NCI-H526 (cell line): ENCODE measurements at regions not wholly inside any gene's neighbourhood (a gene's known extent, or its start where the extent isn't known, plus 50 kb on each side); places are given as distances from the start of the nearest gene placed in this dataset.
"Not testable (repeated sequence)": the region's sequence is repeated elsewhere in the genome, so short reads cannot be mapped to it uniquely, and the experiment has no call there.

Experiments
- DNase-seq, 2 experiments: peaks; one replicate each; lab custom pipeline; 2025; lab: John Stamatoyannopoulos, UW

DNA sequence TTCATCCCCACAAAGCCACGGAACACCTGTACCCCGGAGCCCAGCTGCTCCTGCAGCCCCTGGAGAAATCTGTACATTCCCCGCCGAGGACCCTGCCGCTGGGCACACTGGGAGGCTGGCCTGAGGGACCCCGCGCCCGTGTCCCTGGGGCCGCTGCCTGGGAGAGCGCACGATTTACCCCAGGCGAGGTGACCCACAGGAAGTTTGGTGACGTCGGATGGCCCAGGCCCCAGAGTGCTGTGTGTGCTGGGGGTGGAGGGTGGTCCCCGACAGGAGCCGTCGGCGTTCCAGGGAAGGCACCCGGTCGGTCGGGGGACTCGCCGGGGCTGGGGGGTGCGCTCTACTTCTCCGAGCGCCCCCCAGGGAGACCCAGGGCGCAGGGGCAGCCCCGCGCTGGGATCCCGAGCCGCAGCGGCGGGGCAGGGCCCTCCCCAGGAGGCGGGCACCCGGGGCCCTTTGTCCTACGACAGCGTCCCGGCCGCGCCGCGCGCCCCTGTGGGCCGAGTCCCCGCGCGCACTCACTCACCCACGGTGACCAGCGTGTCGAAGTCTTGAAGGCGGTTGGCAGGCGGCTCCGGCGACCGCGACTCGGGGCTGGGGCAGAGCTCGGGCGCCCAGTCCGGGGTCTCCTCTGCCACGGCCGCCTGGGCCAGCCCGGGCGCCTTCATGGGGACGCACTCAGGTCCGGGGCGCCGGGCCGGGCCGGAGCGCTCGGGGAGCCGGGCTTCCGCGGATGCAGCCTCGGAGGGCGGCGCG, 206.4 kb upstream of the PRKX start:
- DNase-seq, result not testable (repeated sequence)

DNA sequence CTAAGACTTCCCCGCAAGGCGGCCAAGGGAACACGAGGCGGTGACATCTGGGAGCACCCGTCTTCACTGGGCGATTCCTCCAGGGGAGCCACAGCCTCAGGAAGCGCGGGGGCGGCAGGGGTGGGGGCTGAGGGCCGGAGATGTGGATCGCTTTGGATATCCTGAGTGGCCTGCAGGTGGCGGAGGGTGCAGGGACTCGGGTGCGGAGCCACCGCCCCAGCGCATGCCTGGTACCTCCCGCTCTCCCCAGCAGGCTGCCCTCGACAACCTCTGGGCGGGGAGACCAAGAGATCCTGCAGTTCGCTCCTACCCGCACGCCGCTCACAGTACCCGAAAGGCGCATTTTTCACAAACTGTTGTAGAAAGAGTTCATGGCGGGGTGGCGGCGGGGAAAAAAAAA, 201.4 kb upstream of the PRKX start:
- DNase-seq, result not testable (repeated sequence)

DNA sequence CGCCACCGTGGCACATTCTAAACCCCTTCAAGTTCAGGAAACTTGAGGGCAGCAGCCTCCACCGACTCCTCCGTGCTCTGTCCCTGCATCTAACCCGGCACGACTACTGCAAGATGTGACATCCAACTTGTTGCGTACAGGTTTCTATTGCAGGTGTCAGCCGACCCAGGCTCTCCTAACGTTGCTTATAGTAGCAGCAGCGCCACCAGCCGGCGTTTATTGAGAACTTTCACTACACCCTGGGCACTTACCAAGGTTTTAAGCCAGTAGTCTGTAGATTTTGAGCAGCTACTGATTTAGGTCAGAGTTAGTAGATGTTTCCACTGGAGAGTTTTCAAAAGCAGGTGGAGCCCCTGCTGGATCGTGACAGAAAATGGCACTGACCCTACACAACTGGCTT, 200.6 kb upstream of the PRKX start:
- not testable (repeated sequence) for DNase-seq

DNA sequence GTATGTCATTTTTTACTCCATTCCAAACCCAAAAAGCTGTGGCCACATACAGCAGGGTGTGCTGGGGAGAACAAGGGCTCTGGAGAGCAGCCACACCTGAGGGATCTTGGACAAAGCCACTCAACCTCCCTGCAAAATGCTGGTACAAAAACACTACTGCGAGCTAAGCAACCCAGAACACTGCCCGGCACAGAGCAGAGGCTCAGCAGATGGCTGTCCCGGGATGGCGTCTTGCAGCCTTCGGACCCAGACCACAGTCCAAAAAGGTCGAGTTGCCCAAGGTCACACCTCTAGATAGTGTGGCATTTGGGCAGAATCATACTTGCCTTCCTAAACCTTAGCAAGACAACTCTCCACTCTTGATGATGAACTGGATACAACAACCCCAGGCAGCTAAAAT, 197.6 kb upstream of the PRKX start:
- DNase-seq, result not testable (repeated sequence)

GRCh38 chrX:3910611-3911010, 197.2 kb upstream of the PRKX start:
- DNase-seq, result not testable (repeated sequence)

DNA sequence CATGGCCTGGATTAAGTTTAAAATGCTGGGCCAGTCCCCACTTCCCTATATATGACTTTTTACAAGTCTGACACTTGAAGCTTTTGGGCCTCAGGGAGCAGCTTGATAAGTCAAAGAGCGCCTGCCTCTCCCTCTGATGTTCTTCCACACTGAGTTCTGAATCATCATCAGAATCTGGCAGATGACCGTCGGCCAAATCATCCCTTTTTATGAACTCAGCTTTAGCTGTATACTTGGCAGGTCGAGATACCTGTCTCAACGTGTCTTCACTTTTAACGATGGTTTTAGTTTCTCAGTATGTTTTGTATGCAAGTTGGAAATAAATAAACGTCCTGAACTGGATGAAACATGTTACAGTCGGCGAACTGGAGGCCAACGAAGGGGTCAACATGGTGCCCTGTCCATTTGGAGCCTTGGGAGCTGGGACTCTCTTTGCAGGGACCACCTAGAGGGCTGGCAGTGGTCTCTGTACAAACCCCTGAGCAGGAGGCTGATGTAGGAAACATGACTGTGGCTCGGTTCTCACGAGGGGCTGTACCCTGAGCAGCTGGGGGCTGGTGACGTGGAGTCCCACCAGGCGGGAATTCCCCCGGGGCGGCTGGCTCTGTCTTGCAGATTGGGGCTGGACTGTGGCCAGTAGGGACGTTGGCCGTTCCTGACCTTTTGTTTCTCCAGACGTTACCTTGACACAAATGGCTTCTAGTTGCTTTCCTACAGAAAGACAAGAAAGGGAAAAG, 192.2 kb upstream of the PRKX start:
- DNase-seq, result not testable (repeated sequence)

GRCh38 chrX:3902222-3902621, 188.8 kb upstream of the PRKX start:
- not testable (repeated sequence) for DNase-seq

DNA sequence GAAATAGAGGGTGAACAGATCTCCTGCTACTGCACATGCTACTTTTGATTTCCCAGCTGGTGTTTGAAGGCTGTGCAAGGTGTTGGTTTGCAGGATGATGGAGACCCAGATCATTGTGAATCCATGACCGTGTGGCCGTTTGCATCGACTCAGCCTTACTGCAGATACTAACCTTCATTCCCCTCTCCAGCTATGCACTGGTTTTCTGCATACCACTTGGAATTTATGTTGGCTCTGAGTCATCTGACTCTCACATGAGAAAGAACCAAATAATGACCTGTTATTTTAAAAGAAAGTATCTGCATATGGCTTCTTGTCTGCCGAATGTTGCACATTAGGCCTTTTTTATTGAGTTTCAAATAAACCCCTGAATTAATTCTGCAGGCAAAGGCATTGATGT, 183.3 kb upstream of the PRKX start:
- DNase-seq, result not testable (repeated sequence)

GRCh38 chrX:3882553-3882920, 169.1 kb upstream of the PRKX start:
- not testable (repeated sequence) for DNase-seq

DNA sequence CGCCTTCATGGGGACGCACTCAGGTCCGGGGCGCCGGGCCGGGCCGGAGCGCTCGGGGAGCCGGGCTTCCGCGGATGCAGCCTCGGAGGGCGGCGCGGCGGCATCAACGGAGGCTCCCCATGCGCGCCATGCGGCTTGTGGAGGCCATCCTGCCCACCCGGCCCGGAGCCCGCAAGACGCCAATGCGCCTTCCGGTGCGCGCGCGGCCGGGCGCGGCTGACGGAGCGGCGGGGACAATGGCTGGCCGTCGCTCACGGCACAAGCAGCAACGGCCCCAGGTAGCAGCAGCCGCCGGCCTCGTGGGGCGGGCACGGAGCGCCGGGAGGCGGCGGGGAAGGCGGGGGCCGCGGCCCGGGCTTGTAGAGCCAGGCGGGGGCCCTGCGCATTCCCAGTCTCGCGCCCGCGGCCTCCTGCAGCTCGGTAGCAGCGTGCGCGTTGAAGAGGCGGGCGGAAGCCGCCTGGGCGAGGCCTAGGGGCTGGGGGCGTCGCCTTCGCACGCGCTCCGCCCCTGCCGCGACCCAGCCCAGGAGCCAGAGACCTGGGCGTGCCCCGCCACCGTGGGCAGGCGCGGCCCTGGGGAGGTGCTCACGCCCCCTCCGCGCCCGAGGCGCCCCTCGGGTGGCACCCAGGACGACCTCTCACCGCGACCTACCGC, 168.6 kb upstream of the PRKX start:
- not testable (repeated sequence) for DNase-seq

- DNase-seq, result not testable (repeated sequence)
These were observed 167.9 kb upstream of the PRKX start for GRCh38 chrX:3881255-3881895.

GRCh38 chrX:3876393-3876792, 162.9 kb upstream of the PRKX start:
- not testable (repeated sequence) for DNase-seq

GRCh38 chrX:3875638-3876037, 162.2 kb upstream of the PRKX start:
- not testable (repeated sequence) for DNase-seq

DNA sequence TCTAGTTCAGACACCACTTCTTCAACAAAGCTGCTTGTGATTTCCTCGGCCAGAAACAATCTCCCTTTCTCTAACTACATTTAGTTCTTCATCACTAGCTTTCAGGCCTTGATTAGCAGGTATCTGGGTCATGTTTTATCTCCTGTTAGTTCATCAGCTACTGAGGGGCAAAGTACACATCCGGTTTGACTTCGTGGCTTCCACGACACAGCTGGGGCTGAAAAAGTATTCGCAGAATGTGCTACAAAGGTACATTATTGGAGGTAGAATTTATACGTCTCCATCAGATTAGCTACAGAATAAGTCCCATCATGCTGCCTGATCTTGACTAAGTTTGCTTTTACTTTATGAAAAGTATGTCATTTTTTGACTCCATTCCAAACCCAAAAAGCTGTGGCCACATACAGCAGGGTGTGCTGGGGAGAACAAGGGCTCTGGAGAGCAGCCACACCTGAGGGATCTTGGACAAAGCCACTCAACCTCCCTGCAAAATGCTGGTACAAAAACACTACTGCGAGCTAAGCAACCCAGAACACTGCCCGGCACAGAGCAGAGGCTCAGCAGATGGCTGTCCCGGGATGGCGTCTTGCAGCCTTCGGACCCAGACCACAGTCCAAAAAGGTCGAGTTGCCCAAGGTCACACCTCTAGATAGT, 158.9 kb upstream of the PRKX start:
- DNase-seq, result not testable (repeated sequence)

DNA sequence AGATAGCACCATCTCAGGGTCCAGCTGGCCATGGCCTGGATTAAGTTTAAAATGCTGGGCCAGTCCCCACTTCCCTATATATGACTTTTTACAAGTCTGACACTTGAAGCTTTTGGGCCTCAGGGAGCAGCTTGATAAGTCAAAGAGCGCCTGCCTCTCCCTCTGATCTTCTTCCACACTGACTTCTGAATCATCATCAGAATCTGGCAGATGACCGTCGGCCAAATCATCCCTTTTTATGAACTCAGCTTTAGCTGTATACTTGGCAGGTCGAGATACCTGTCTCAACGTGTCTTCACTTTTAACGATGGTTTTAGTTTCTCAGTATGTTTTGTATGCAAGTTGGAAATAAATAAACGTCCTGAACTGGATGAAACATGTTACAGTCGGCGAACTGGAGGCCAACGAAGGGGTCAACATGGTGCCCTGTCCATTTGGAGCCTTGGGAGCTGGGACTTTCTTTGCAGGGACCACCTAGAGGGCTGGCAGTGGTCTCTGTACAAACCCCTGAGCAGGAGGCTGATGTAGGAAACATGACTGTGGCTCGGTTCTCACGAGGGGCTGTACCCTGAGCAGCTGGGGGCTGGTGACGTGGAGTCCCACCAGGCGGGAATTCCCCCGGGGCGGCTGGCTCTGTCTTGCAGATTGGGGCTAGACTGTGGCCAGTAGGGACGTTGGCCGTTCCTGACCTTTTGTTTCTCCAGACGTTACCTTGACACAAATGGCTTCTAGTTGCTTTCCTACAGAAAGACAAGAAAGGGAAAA, 153.8 kb upstream of the PRKX start:
- DNase-seq, result not testable (repeated sequence)

DNA sequence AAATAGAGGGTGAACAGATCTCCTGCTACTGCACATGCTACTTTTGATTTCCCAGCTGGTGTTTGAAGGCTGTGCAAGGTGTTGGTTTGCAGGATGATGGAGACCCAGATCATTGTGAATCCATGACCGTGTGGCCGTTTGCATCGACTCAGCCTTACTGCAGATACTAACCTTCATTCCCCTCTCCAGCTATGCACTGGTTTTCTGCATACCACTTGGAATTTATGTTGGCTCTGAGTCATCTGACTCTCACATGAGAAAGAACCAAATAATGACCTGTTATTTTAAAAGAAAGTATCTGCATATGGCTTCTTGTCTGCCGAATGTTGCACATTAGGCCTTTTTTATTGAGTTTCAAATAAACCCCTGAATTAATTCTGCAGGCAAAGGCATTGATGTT, 144.9 kb upstream of the PRKX start:
- not testable (repeated sequence) for DNase-seq

DNA sequence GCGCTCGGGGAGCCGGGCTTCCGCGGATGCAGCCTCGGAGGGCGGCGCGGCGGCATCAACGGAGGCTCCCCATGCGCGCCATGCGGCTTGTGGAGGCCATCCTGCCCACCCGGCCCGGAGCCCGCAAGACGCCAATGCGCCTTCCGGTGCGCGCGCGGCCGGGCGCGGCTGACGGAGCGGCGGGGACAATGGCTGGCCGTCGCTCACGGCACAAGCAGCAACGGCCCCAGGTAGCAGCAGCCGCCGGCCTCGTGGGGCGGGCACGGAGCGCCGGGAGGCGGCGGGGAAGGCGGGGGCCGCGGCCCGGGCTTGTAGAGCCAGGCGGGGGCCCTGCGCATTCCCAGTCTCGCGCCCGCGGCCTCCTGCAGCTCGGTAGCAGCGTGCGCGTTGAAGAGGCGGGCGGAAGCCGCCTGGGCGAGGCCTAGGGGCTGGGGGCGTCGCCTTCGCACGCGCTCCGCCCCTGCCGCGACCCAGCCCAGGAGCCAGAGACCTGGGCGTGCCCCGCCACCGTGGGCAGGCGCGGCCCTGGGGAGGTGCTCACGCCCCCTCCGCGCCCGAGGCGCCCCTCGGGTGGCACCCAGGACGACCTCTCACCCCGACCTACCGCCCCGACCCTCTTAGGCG, 130.2 kb upstream of the PRKX start:
- DNase-seq, result not testable (repeated sequence)

DNA sequence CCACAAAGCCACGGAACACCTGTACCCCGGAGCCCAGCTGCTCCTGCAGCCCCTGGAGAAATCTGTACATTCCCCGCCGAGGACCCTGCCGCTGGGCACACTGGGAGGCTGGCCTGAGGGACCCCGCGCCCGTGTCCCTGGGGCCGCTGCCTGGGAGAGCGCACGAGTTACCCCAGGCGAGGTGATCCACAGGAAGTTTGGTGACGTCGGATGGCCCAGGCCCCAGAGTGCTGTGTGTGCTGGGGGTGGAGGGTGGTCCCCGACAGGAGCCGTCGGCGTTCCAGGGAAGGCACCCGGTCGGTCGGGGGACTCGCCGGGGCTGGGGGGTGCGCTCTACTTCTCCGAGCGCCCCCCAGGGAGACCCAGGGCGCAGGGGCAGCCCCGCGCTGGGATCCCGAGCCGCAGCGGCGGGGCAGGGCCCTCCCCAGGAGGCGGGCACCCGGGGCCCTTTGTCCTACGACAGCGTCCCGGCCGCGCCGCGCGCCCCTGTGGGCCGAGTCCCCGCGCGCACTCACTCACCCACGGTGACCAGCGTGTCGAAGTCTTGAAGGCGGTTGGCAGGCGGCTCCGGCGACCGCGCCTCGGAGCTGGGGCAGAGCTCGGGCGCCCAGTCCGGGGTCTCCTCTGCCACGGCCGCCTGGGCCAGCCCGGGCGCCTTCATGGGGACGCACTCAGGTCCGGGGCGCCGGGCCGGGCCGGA, 129.5 kb upstream of the PRKX start:
- not testable (repeated sequence) for DNase-seq

DNA sequence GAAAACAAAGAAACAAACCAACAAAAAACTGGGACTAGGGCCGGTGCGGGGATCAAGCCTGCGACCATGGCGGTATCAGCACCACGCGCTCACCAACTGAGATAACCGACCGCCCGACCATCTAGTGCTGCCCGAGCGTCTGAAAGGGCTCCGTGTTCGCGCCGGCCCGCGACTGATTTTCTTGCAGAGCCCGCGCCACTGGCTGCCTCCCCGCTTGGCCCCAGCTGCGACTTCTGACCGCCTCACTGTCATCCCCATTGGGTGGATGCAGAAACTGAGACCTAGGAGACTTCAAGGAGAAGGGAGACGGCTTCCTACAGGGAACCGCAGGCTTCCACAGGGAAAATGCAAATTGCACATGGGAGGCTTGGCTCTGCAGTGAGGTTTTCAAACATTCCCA, 125.3 kb upstream of the PRKX start:
- not testable (repeated sequence) for DNase-seq
